Spleen (tissue), 7 donors: ENCODE measurements at regions not wholly inside any gene's neighbourhood (a gene's known extent, or its start where the extent isn't known, plus 50 kb on each side); places are given as distances from the start of the nearest gene placed in this dataset.

Source experiments
- CTCF ChIP-seq, 11 experiments: fragments of 200-600 bp in 7 of 11; fragments of 450-650 bp in 4 of 11; sonication (generic) in 4 of 11; IDR thresholded peaks in 8 of 11; conservative IDR thresholded peaks in 3 of 11; 1 replicate in 7 of 11; 2 replicates in 4 of 11; pipeline versions ENCODE4 v1.4.0 to v1.8.0; 2016 to 2021; ENCODE audit warnings: antibody characterized with exemption in 11 of 11, inconsistent platforms in 4 of 11, mild to moderate bottlenecking in 1 of 11
- POLR2A ChIP-seq, 3 donors: fragments of 450-650 bp; IDR thresholded peaks; one replicate each; pipeline ENCODE4 v1.5.1; 2017; ENCODE audit warnings: antibody characterized with exemption in 3 of 3, mild to moderate bottlenecking in 1 of 3
- POLR2AphosphoS5 ChIP-seq, 3 donors: sonication (generic); formaldehyde crosslinking; IDR thresholded peaks; one replicate each; pipeline ENCODE4 v1.5.1; 2017; ENCODE audit warnings: antibody characterized with exemption in 3 of 3
- donor health status: DM: no; HTN: no; CAD: no; lungs with moderate emphysema.
- donor health status: DM: no; HTN: no; CAD: no.
- donor health status: DM: no; HTN: no; CAD: no.

GRCh38 chrX:110877326-110877725 is 81.7 kb upstream of the CHRDL1 start:
- TF ChIP-seq POLR2AphosphoS5 (IDR thresholded peaks at IDR 0.05) (no peak), CTCF (IDR thresholded peaks at IDR 0.05 in 8 of 11, conservative IDR thresholded peaks at IDR 0.05 in 3 of 11) (no peak), POLR2A (IDR thresholded peaks at IDR 0.05) (no peak)
